Bronchial epithelial cell (primary cell): ENCODE measurements at regions not wholly inside any gene's neighbourhood (a gene's known extent, or its start where the extent isn't known, plus 50 kb on each side); places are given as distances from the start of the nearest gene placed in this dataset.

Source experiments
- DNase-seq: peaks from one replicate; pipeline ENCODE4 v3.0.0-alpha.2; 2010; ENCODE audit warnings: low read depth
- FAIRE-seq: peaks from 2 replicates; lab custom pipeline; 2011; peaks lifted over from hg19 to GRCh38; lab: Jason Lieb, UNC
- H3K27me3 ChIP-seq: 2 replicates; pipeline ENCODE4 v1.5.1; 2011; ENCODE audit warnings: low read length; ENCODE audit not compliant: control insufficient read depth, insufficient read depth
- H3K36me3 ChIP-seq: 2 replicates; pipeline ENCODE4 v1.5.1; 2011; ENCODE audit warnings: low read length; ENCODE audit not compliant: control insufficient read depth, insufficient read depth
- H3K4me3 ChIP-seq: 2 replicates; pipeline ENCODE4 v1.5.1; 2011; ENCODE audit warnings: mild to moderate bottlenecking, low read depth, low read length, control low read depth
- CTCF ChIP-seq: IDR thresholded peaks from 2 replicates; pipeline ENCODE4 v1.5.1; 2011; ENCODE audit warnings: mild to moderate bottlenecking, moderate library complexity, low read length, control low read depth, inconsistent platforms; ENCODE audit not compliant: insufficient read depth, severe bottlenecking

- no peak for FAIRE-seq
- H3K36me3 ChIP-seq: no peaks in the 10 kb centered on the region
These were observed 416.1 kb downstream of the TAF11L14 start for GRCh38 chr5:18050345-18050744.

GRCh38 chr5:18050776-18051175 lies 416.5 kb downstream of the TAF11L14 start:
- DNase-seq (no peak), FAIRE-seq (no peak)
- no peak for TF ChIP-seq CTCF
- Histone ChIP-seq H3K36me3 (no peaks in the 10 kb centered on the region), H3K27me3 (no peaks in the 10 kb centered on the region), H3K4me3 (no peak overlapping the region)

More at GRCh38 chr5:18050345-18050744, 416.1 kb downstream of the TAF11L14 start:
- no peak overlapping the region for H3K4me3 ChIP-seq
- TF ChIP-seq CTCF: no peak
- no peaks in the 10 kb centered on the region for H3K27me3 ChIP-seq
- DNase-seq: no peak

- Histone ChIP-seq H3K27me3 (no peaks in the 10 kb centered on the region), H3K4me3 (no peak overlapping the region), H3K36me3 (no peaks in the 10 kb centered on the region)
- FAIRE-seq: no peak
- TF ChIP-seq CTCF: no peak
- DNase-seq: no peak
These were observed 417.7 kb downstream of the TAF11L14 start for GRCh38 chr5:18051953-18052352.

- Histone ChIP-seq H3K36me3 (no peaks in the 10 kb centered on the region), H3K27me3 (no peaks in the 10 kb centered on the region), H3K4me3 (no peak overlapping the region)
- no peak for TF ChIP-seq CTCF
- FAIRE-seq: no peak
- DNase-seq: no peak
These were observed 418.3 kb downstream of the TAF11L14 start for GRCh38 chr5:18052569-18052968.

GRCh38 chr5:18057725-18058124 lies 423.5 kb downstream of the TAF11L14 start:
- FAIRE-seq (no peak), DNase-seq (no peak)
- Histone ChIP-seq H3K27me3 (no peaks in the 10 kb centered on the region), H3K36me3 (no peaks in the 10 kb centered on the region), H3K4me3 (no peak overlapping the region)
- no peak for TF ChIP-seq CTCF

- TF ChIP-seq CTCF: no peak
- Histone ChIP-seq H3K36me3 (no peaks in the 10 kb centered on the region), H3K4me3 (no peak overlapping the region), H3K27me3 (no peaks in the 10 kb centered on the region)
- DNase-seq (no peak), FAIRE-seq (no peak)
These were observed 433.4 kb downstream of the TAF11L14 start for GRCh38 chr5:18067615-18068014.
